ENCODE measurements at regions not wholly inside any gene's neighbourhood (a gene's known extent, or its start where the extent isn't known, plus 50 kb on each side); places are given as distances from the start of the nearest gene placed in this dataset.

GRCh38 chrX:30483996-30484395 lies 93.6 kb downstream of the TASL start:
- Histone ChIP-seq H3K4me1 (no peaks in the 10 kb centered on the region), H3K4me3 (no peak overlapping the region), H3K9me3 (no peaks in the 10 kb centered on the region), H3K27ac (no peak overlapping the region), H3K36me3 (ENCODE audit: insufficient read depth in 1 of 2, low read depth in 1 of 2) (no peaks in the 10 kb centered on the region), H3K27me3 (ENCODE audit: insufficient read depth in 3 of 3, low read length in 2 of 3) (no peaks in the 10 kb centered on the region)
- DNase-seq: no peak
- 65 to 70% (median 65%) methylated on average over 2 of the region's 2 CpGs for WGBS, 3 donors
- no peak for TF ChIP-seq CTCF (IDR thresholded peaks at IDR 0.05)
- no peak for ATAC-seq
- intact Hi-C loops (cut with DNase I): no loop called here

- 44 to 56% (median 52%) methylated on average over 3 of the region's 3 CpGs for WGBS, 3 donors
- Histone ChIP-seq H3K36me3 (ENCODE audit: insufficient read depth in 1 of 2, low read depth in 1 of 2) (no peaks in the 10 kb centered on the region), H3K27ac (no peak overlapping the region), H3K9me3 (no peaks in the 10 kb centered on the region), H3K4me1 (no peaks in the 10 kb centered on the region), H3K27me3 (ENCODE audit: insufficient read depth in 3 of 3, low read length in 2 of 3) (no peaks in the 10 kb centered on the region), H3K4me3 (no peak overlapping the region)
- intact Hi-C loops (cut with DNase I): no loop called here
- DNase-seq: no peak
- ATAC-seq: no peak
- no peak for TF ChIP-seq CTCF (IDR thresholded peaks at IDR 0.05)
Measured at GRCh38 chrX:30468471-30468870, 109.1 kb downstream of the TASL start.
